SK-N-SH (cell line): ENCODE measurements at regions not wholly inside any gene's neighbourhood (a gene's known extent, or its start where the extent isn't known, plus 50 kb on each side); places are given as distances from the start of the nearest gene placed in this dataset.

Source experiments
- GATA2 ChIP-seq: sonication (generic); formaldehyde crosslinking; IDR thresholded peaks from 2 replicates; pipeline ENCODE4 v1.5.0; 2020; ENCODE audit warnings: mild to moderate bottlenecking, missing genetic modification reagents
- JUND ChIP-seq: IDR thresholded peaks from 2 replicates; pipeline ENCODE4 v1.4.0; 2012
- MAX ChIP-seq: IDR thresholded peaks from 2 replicates; pipeline ENCODE4 v1.4.0; 2012; ENCODE audit warnings: low read depth
- POLR2AphosphoS5 ChIP-seq: IDR thresholded peaks from 2 replicates; pipeline ENCODE4 v1.6.1; 2012; ENCODE audit warnings: low read depth, low read length
- TEAD4 ChIP-seq: IDR thresholded peaks from 2 replicates; pipeline ENCODE4 v1.4.0; 2012; ENCODE audit warnings: mild to moderate bottlenecking, borderline replicate concordance; ENCODE audit not compliant: insufficient read depth
- TF ChIP-seq, protein P1 (sequence below): fragments of 200-600 bp; sonication (generic); IDR thresholded peaks from 2 replicates; pipeline ENCODE4 v1.6.1; 2017; ENCODE audit warnings: antibody characterized with exemption, mild to moderate bottlenecking, moderate library complexity
- TF ChIP-seq, protein P2 (sequence below): fragments of 150-350 bp; IDR thresholded peaks from 2 replicates; pipeline ENCODE4 v1.6.1; 2017; ENCODE audit warnings: antibody characterized with exemption, low read length, low read depth, borderline replicate concordance
- TF ChIP-seq, protein P3 (sequence below): IDR thresholded peaks from 2 replicates; pipeline ENCODE4 v1.6.1; 2012; ENCODE audit warnings: mild to moderate bottlenecking, low read depth, low read length, moderate library complexity

GRCh38 chr11:36724742-36725385 lies 126.8 kb upstream of the RAG2 start:
- TF ChIP-seq, protein P1, sequence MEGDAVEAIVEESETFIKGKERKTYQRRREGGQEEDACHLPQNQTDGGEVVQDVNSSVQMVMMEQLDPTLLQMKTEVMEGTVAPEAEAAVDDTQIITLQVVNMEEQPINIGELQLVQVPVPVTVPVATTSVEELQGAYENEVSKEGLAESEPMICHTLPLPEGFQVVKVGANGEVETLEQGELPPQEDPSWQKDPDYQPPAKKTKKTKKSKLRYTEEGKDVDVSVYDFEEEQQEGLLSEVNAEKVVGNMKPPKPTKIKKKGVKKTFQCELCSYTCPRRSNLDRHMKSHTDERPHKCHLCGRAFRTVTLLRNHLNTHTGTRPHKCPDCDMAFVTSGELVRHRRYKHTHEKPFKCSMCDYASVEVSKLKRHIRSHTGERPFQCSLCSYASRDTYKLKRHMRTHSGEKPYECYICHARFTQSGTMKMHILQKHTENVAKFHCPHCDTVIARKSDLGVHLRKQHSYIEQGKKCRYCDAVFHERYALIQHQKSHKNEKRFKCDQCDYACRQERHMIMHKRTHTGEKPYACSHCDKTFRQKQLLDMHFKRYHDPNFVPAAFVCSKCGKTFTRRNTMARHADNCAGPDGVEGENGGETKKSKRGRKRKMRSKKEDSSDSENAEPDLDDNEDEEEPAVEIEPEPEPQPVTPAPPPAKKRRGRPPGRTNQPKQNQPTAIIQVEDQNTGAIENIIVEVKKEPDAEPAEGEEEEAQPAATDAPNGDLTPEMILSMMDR, result no peak
- no peak for TF ChIP-seq POLR2AphosphoS5
- no peak for TF ChIP-seq GATA2 (CRISPR knock-in tag)
- no peak for TF ChIP-seq MAX
- TF ChIP-seq TEAD4, result no peak
- TF ChIP-seq, protein P2, sequence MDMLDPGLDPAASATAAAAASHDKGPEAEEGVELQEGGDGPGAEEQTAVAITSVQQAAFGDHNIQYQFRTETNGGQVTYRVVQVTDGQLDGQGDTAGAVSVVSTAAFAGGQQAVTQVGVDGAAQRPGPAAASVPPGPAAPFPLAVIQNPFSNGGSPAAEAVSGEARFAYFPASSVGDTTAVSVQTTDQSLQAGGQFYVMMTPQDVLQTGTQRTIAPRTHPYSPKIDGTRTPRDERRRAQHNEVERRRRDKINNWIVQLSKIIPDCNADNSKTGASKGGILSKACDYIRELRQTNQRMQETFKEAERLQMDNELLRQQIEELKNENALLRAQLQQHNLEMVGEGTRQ, result no peak
- TF ChIP-seq, protein P3, sequence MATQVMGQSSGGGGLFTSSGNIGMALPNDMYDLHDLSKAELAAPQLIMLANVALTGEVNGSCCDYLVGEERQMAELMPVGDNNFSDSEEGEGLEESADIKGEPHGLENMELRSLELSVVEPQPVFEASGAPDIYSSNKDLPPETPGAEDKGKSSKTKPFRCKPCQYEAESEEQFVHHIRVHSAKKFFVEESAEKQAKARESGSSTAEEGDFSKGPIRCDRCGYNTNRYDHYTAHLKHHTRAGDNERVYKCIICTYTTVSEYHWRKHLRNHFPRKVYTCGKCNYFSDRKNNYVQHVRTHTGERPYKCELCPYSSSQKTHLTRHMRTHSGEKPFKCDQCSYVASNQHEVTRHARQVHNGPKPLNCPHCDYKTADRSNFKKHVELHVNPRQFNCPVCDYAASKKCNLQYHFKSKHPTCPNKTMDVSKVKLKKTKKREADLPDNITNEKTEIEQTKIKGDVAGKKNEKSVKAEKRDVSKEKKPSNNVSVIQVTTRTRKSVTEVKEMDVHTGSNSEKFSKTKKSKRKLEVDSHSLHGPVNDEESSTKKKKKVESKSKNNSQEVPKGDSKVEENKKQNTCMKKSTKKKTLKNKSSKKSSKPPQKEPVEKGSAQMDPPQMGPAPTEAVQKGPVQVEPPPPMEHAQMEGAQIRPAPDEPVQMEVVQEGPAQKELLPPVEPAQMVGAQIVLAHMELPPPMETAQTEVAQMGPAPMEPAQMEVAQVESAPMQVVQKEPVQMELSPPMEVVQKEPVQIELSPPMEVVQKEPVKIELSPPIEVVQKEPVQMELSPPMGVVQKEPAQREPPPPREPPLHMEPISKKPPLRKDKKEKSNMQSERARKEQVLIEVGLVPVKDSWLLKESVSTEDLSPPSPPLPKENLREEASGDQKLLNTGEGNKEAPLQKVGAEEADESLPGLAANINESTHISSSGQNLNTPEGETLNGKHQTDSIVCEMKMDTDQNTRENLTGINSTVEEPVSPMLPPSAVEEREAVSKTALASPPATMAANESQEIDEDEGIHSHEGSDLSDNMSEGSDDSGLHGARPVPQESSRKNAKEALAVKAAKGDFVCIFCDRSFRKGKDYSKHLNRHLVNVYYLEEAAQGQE, result no peak
- no peak for TF ChIP-seq JUND
